ENCODE measurements at regions not wholly inside any gene's neighbourhood (a gene's known extent, or its start where the extent isn't known, plus 50 kb on each side); places are given as distances from the start of the nearest gene placed in this dataset.

DNA sequence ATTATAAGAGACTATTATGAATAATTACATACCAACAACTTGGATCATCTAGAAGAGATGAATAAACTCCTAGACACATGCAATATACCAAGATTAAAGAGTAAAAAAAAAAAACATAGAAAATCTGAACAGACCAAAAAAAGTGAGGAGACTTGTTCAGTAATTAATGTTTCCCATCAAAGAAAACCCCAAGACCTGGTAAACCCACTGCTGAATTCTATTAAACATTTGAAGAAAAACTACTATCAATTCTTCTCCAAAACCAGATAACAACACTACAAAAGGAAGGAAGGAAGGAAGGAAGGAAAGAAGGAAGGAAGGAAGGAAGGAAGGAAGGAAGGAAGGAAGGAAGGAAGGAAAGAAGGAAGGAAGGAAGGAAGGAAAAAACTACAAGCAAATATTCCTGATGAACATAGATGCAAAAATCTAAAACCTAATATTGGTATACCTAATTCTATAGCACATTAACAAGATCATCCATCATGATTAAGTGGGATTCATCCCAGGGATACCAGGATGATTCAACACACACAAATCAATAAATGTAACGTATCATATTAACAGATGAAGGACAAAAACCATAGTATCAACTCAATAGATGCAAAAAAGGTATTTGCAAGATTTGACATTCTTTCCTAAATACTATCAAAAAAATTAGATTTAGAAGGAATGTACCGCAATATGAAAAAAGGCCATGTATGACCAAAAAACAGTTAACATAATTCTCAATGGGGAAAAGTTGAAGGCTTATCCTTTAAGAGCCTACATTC lies 445.5 kb downstream of the KCNH5 start:
- TF ChIP-seq, protein P1, sequence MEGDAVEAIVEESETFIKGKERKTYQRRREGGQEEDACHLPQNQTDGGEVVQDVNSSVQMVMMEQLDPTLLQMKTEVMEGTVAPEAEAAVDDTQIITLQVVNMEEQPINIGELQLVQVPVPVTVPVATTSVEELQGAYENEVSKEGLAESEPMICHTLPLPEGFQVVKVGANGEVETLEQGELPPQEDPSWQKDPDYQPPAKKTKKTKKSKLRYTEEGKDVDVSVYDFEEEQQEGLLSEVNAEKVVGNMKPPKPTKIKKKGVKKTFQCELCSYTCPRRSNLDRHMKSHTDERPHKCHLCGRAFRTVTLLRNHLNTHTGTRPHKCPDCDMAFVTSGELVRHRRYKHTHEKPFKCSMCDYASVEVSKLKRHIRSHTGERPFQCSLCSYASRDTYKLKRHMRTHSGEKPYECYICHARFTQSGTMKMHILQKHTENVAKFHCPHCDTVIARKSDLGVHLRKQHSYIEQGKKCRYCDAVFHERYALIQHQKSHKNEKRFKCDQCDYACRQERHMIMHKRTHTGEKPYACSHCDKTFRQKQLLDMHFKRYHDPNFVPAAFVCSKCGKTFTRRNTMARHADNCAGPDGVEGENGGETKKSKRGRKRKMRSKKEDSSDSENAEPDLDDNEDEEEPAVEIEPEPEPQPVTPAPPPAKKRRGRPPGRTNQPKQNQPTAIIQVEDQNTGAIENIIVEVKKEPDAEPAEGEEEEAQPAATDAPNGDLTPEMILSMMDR (IDR thresholded peaks at IDR 0.05 in 4 of 5, conservative IDR thresholded peaks at IDR 0.05 in 1 of 5): no peak
- no peak for TF ChIP-seq POLR2A (IDR thresholded peaks at IDR 0.05)
